ENCODE measurements at regions not wholly inside any gene's neighbourhood (a gene's known extent, or its start where the extent isn't known, plus 50 kb on each side); places are given as distances from the start of the nearest gene placed in this dataset.

GRCh38 chr7:68376131-68376661 is 1222.1 kb upstream of the AUTS2 start:
- no peak for TF ChIP-seq POLR2A (IDR thresholded peaks at IDR 0.05)
- TF ChIP-seq, protein P1, sequence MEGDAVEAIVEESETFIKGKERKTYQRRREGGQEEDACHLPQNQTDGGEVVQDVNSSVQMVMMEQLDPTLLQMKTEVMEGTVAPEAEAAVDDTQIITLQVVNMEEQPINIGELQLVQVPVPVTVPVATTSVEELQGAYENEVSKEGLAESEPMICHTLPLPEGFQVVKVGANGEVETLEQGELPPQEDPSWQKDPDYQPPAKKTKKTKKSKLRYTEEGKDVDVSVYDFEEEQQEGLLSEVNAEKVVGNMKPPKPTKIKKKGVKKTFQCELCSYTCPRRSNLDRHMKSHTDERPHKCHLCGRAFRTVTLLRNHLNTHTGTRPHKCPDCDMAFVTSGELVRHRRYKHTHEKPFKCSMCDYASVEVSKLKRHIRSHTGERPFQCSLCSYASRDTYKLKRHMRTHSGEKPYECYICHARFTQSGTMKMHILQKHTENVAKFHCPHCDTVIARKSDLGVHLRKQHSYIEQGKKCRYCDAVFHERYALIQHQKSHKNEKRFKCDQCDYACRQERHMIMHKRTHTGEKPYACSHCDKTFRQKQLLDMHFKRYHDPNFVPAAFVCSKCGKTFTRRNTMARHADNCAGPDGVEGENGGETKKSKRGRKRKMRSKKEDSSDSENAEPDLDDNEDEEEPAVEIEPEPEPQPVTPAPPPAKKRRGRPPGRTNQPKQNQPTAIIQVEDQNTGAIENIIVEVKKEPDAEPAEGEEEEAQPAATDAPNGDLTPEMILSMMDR (IDR thresholded peaks at IDR 0.05), result no peak
